ENCODE measurements at regions not wholly inside any gene's neighbourhood (a gene's known extent, or its start where the extent isn't known, plus 50 kb on each side); places are given as distances from the start of the nearest gene placed in this dataset.

- Histone ChIP-seq H3K27ac (ENCODE audit: low read length) (no peak overlapping the region), H3K4me1 (ENCODE audit: control insufficient read depth in 1 of 2, insufficient read depth in 2 of 2, low read length in 2 of 2) (no peaks in the 10 kb centered on the region), H3K36me3 (ENCODE audit: control insufficient read depth in 1 of 2, insufficient read depth in 2 of 2, low read length in 2 of 2) (no peaks in the 10 kb centered on the region), H3K27me3 (ENCODE audit: low read depth, low read length) (no peaks in the 10 kb centered on the region), H3K4me3 (ENCODE audit: low read depth in 1 of 2, low read length in 2 of 2) (no peak overlapping the region), H3K9me3 (ENCODE audit: control insufficient read depth in 1 of 2, low read length in 2 of 2) (peaks cover 0 to 2% of the 10 kb centered on the region in 2 donors)
Measured at GRCh38 chr22:49664891-49665290, 162.8 kb downstream of the BRD1 start.

- H3K27ac ChIP-seq (ENCODE audit: low read length): no peak overlapping the region
- H3K36me3 ChIP-seq (ENCODE audit: control insufficient read depth in 1 of 2, insufficient read depth in 2 of 2, low read length in 2 of 2): no peaks in the 10 kb centered on the region
- no peaks in the 10 kb centered on the region for H3K27me3 ChIP-seq (ENCODE audit: low read depth, low read length)
- H3K9me3 ChIP-seq (ENCODE audit: control insufficient read depth in 1 of 2, low read length in 2 of 2): peaks cover 0 to 2% of the 10 kb centered on the region in 2 donors
- no peak overlapping the region for H3K4me3 ChIP-seq (ENCODE audit: low read depth in 1 of 2, low read length in 2 of 2)
- H3K4me1 ChIP-seq (ENCODE audit: control insufficient read depth in 1 of 2, insufficient read depth in 2 of 2, low read length in 2 of 2): no peaks in the 10 kb centered on the region
Measured at GRCh38 chr22:49664371-49664881, 163.2 kb downstream of the BRD1 start.

DNA sequence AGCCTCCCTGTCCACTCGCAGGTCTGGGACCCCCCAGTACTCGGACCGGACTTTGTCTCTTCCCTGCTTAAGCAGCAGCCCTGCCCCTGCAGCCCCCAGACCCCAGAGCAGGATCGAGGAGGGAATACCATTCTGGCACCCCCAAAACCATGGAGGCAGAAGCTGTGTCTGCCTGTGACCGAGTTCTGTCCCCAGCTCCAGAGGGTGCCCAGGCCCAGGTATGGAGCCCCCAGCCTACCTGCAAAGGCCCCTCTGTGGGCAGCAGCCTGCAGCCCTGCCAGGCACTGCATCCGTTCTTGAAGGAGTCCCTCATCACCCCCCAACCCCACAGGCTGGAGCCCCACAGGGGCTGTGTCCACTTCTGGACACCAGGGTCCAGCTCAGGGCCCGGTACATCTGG, 163.8 kb downstream of the BRD1 start:
- H3K27ac ChIP-seq (ENCODE audit: low read length): no peak overlapping the region
- no peak overlapping the region for H3K4me3 ChIP-seq (ENCODE audit: low read depth in 1 of 2, low read length in 2 of 2)
- H3K9me3 ChIP-seq (ENCODE audit: control insufficient read depth in 1 of 2, low read length in 2 of 2): no peaks in the 10 kb centered on the region
- no peaks in the 10 kb centered on the region for H3K4me1 ChIP-seq (ENCODE audit: control insufficient read depth in 1 of 2, insufficient read depth in 2 of 2, low read length in 2 of 2)
- no peaks in the 10 kb centered on the region for H3K36me3 ChIP-seq (ENCODE audit: control insufficient read depth in 1 of 2, insufficient read depth in 2 of 2, low read length in 2 of 2)
- no peaks in the 10 kb centered on the region for H3K27me3 ChIP-seq (ENCODE audit: low read depth, low read length)

GRCh38 chr22:49663311-49663711, 164.4 kb downstream of the BRD1 start:
- Histone ChIP-seq H3K36me3 (ENCODE audit: control insufficient read depth in 1 of 2, insufficient read depth in 2 of 2, low read length in 2 of 2) (no peaks in the 10 kb centered on the region), H3K4me1 (ENCODE audit: control insufficient read depth in 1 of 2, insufficient read depth in 2 of 2, low read length in 2 of 2) (no peaks in the 10 kb centered on the region), H3K27ac (ENCODE audit: low read length) (no peak overlapping the region), H3K27me3 (ENCODE audit: low read depth, low read length) (no peaks in the 10 kb centered on the region), H3K4me3 (ENCODE audit: low read depth in 1 of 2, low read length in 2 of 2) (no peak overlapping the region), H3K9me3 (ENCODE audit: control insufficient read depth in 1 of 2, low read length in 2 of 2) (no peaks in the 10 kb centered on the region)

DNA sequence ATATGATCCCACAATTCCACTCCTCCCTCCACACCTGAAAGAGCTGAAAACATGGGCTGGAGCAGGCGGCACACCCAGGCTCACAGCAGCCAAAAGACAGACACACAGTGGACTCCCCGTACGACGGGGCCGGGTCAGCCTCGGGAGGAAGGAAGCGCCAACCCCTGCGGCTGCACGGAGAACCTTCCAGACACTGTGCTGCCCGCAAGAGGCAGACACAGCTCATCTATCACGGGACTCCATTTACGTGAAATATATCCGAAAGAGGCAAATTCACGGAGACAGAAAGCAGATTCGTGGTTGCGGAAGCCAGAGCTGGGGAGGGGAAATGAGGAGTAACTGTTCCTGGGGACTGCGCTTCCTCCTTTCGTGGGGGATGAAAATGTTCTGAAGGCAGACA, 165.0 kb downstream of the BRD1 start:
- Histone ChIP-seq H3K4me3 (ENCODE audit: low read depth in 1 of 2, low read length in 2 of 2) (no peak overlapping the region), H3K27me3 (ENCODE audit: low read depth, low read length) (no peaks in the 10 kb centered on the region), H3K4me1 (ENCODE audit: control insufficient read depth in 1 of 2, insufficient read depth in 2 of 2, low read length in 2 of 2) (no peaks in the 10 kb centered on the region), H3K27ac (ENCODE audit: low read length) (no peak overlapping the region), H3K9me3 (ENCODE audit: control insufficient read depth in 1 of 2, low read length in 2 of 2) (no peaks in the 10 kb centered on the region), H3K36me3 (ENCODE audit: control insufficient read depth in 1 of 2, insufficient read depth in 2 of 2, low read length in 2 of 2) (no peaks in the 10 kb centered on the region)

- Histone ChIP-seq H3K4me1 (ENCODE audit: control insufficient read depth in 1 of 2, insufficient read depth in 2 of 2, low read length in 2 of 2) (no peaks in the 10 kb centered on the region), H3K27ac (ENCODE audit: low read length) (no peak overlapping the region), H3K36me3 (ENCODE audit: control insufficient read depth in 1 of 2, insufficient read depth in 2 of 2, low read length in 2 of 2) (no peaks in the 10 kb centered on the region), H3K4me3 (ENCODE audit: low read depth in 1 of 2, low read length in 2 of 2) (no peak overlapping the region), H3K9me3 (ENCODE audit: control insufficient read depth in 1 of 2, low read length in 2 of 2) (no peaks in the 10 kb centered on the region), H3K27me3 (ENCODE audit: low read depth, low read length) (no peaks in the 10 kb centered on the region)
Measured at GRCh38 chr22:49660794-49661781, 166.6 kb downstream of the BRD1 start.

GRCh38 chr22:49660321-49660720, 167.4 kb downstream of the BRD1 start:
- no peak overlapping the region for H3K27ac ChIP-seq (ENCODE audit: low read length)
- H3K9me3 ChIP-seq (ENCODE audit: control insufficient read depth in 1 of 2, low read length in 2 of 2): no peaks in the 10 kb centered on the region
- H3K4me3 ChIP-seq (ENCODE audit: low read depth in 1 of 2, low read length in 2 of 2): no peak overlapping the region
- H3K27me3 ChIP-seq (ENCODE audit: low read depth, low read length): no peaks in the 10 kb centered on the region
- no peaks in the 10 kb centered on the region for H3K36me3 ChIP-seq (ENCODE audit: control insufficient read depth in 1 of 2, insufficient read depth in 2 of 2, low read length in 2 of 2)
- no peaks in the 10 kb centered on the region for H3K4me1 ChIP-seq (ENCODE audit: control insufficient read depth in 1 of 2, insufficient read depth in 2 of 2, low read length in 2 of 2)

DNA sequence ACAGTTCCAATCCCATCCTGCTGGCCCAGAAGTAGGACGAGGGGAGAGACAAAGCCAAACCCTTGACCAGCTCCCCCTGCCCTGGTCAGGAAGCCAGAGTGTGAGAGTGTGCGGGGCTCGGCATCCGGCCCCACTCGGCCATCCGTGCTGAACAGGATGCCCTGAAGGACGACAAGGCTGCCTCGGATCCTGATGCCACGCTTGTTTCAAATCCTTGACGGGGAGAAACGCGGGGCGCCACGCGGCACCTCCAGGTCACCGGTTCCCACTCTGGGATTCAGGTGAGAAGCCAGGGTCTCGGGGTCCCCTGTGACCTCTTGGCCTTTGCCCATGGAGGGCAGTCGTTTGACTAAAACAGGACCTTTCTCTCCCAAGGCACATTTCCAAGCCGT, 167.8 kb downstream of the BRD1 start:
- H3K27ac ChIP-seq (ENCODE audit: low read length): no peak overlapping the region

GRCh38 chr22:49659281-49659923, 168.3 kb downstream of the BRD1 start:
- H3K4me3 ChIP-seq (ENCODE audit: low read depth in 1 of 2, low read length in 2 of 2): no peak overlapping the region
- H3K27ac ChIP-seq (ENCODE audit: low read length): no peak overlapping the region
- no peaks in the 10 kb centered on the region for H3K27me3 ChIP-seq (ENCODE audit: low read depth, low read length)
- no peaks in the 10 kb centered on the region for H3K36me3 ChIP-seq (ENCODE audit: control insufficient read depth in 1 of 2, insufficient read depth in 2 of 2, low read length in 2 of 2)
- H3K4me1 ChIP-seq (ENCODE audit: control insufficient read depth in 1 of 2, insufficient read depth in 2 of 2, low read length in 2 of 2): no peaks in the 10 kb centered on the region
- no peaks in the 10 kb centered on the region for H3K9me3 ChIP-seq (ENCODE audit: control insufficient read depth in 1 of 2, low read length in 2 of 2)

More for the DNA sequence above, 167.8 kb downstream of the BRD1 start:
- Histone ChIP-seq H3K27me3 (ENCODE audit: low read depth, low read length) (no peaks in the 10 kb centered on the region), H3K4me3 (ENCODE audit: low read depth in 1 of 2, low read length in 2 of 2) (no peak overlapping the region), H3K36me3 (ENCODE audit: control insufficient read depth in 1 of 2, insufficient read depth in 2 of 2, low read length in 2 of 2) (no peaks in the 10 kb centered on the region), H3K9me3 (ENCODE audit: control insufficient read depth in 1 of 2, low read length in 2 of 2) (no peaks in the 10 kb centered on the region), H3K4me1 (ENCODE audit: control insufficient read depth in 1 of 2, insufficient read depth in 2 of 2, low read length in 2 of 2) (no peaks in the 10 kb centered on the region)

DNA sequence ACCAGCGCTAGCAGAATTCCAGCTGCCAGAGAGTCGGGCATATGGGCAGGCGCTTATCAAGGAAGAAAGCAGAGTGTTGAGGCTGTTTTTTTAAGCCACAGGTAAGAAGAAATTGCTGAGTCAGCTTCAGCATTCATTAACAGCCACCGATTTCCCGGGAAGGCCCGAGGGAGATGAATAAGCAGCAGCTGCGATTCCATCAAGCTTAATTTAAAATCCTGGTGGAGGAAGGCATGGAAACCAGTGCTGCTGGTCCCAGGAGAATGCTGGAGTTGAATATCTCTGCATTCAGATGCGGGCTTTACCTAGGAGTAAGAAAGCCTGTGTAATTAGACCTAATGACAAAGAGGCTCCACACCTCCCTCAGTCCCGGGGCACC, 168.8 kb downstream of the BRD1 start:
- no peaks in the 10 kb centered on the region for H3K9me3 ChIP-seq (ENCODE audit: control insufficient read depth in 1 of 2, low read length in 2 of 2)
- no peaks in the 10 kb centered on the region for H3K36me3 ChIP-seq (ENCODE audit: control insufficient read depth in 1 of 2, insufficient read depth in 2 of 2, low read length in 2 of 2)
- no peaks in the 10 kb centered on the region for H3K4me1 ChIP-seq (ENCODE audit: control insufficient read depth in 1 of 2, insufficient read depth in 2 of 2, low read length in 2 of 2)
- no peak overlapping the region for H3K27ac ChIP-seq (ENCODE audit: low read length)
- H3K4me3 ChIP-seq (ENCODE audit: low read depth in 1 of 2, low read length in 2 of 2): no peak overlapping the region
- no peaks in the 10 kb centered on the region for H3K27me3 ChIP-seq (ENCODE audit: low read depth, low read length)

GRCh38 chr22:49657974-49658590, 169.6 kb downstream of the BRD1 start:
- no peaks in the 10 kb centered on the region for H3K27me3 ChIP-seq (ENCODE audit: low read depth, low read length)
- H3K4me1 ChIP-seq (ENCODE audit: control insufficient read depth in 1 of 2, insufficient read depth in 2 of 2, low read length in 2 of 2): no peaks in the 10 kb centered on the region
- no peaks in the 10 kb centered on the region for H3K36me3 ChIP-seq (ENCODE audit: control insufficient read depth in 1 of 2, insufficient read depth in 2 of 2, low read length in 2 of 2)
- no peak overlapping the region for H3K27ac ChIP-seq (ENCODE audit: low read length)
- H3K9me3 ChIP-seq (ENCODE audit: control insufficient read depth in 1 of 2, low read length in 2 of 2): no peaks in the 10 kb centered on the region
- no peak overlapping the region for H3K4me3 ChIP-seq (ENCODE audit: low read depth in 1 of 2, low read length in 2 of 2)

Data from muscle layer of duodenum (tissue), 2 donors.